Amygdala (tissue), 56 donors: ENCODE measurements at regions not wholly inside any gene's neighbourhood (a gene's known extent, or its start where the extent isn't known, plus 50 kb on each side); places are given as distances from the start of the nearest gene placed in this dataset.
"Not testable (repeated sequence)": the region's sequence is repeated elsewhere in the genome, so short reads cannot be mapped to it uniquely, and the experiment has no call there.

Experiments
- DNase-seq, 56 donors: peaks; one replicate each; lab custom pipeline; 2025; lab: John Stamatoyannopoulos, UW

- no peak for DNase-seq
Measured at GRCh38 chr11:130526846-130527245, 78.4 kb downstream of the ADAMTS15 start.

GRCh38 chr11:130527636-130528297 lies 79.3 kb downstream of the ADAMTS15 start:
- DNase-seq, result peak in 1 of 56 donors; percentile 12

- no peak for DNase-seq
Measured at GRCh38 chr11:130528298-130529261, 80.1 kb downstream of the ADAMTS15 start.

- DNase-seq, result no peak
Measured at GRCh38 chr11:130529366-130529765, 80.9 kb downstream of the ADAMTS15 start.

GRCh38 chr11:130531061-130531460 lies 82.6 kb downstream of the ADAMTS15 start:
- no peak for DNase-seq

- no peak for DNase-seq
Measured at GRCh38 chr11:130533113-130533798, 84.8 kb downstream of the ADAMTS15 start.

GRCh38 chr11:130533871-130534270 lies 85.4 kb downstream of the ADAMTS15 start:
- no peak for DNase-seq

- DNase-seq, result no peak
Measured at GRCh38 chr11:130534551-130534950, 86.1 kb downstream of the ADAMTS15 start.

GRCh38 chr11:130535520-130535919 lies 87.1 kb downstream of the ADAMTS15 start:
- DNase-seq, result no peak

GRCh38 chr11:130536106-130537040 lies 87.9 kb downstream of the ADAMTS15 start:
- no peak for DNase-seq

GRCh38 chr11:130539680-130540079 lies 91.2 kb downstream of the ADAMTS15 start:
- not testable (repeated sequence) for DNase-seq

- DNase-seq, result no peak
Measured at GRCh38 chr11:130544266-130544665, 95.8 kb downstream of the ADAMTS15 start.

GRCh38 chr11:130545449-130546072 lies 97.1 kb downstream of the ADAMTS15 start:
- no peak for DNase-seq

- no peak for DNase-seq
Measured at GRCh38 chr11:130546438-130546837, 98.0 kb downstream of the ADAMTS15 start.

GRCh38 chr11:130546901-130547694 lies 98.7 kb downstream of the ADAMTS15 start:
- DNase-seq, result no peak

- no peak for DNase-seq
Measured at GRCh38 chr11:130547761-130548490, 99.5 kb downstream of the ADAMTS15 start.

GRCh38 chr11:130548491-130548833 lies 100.0 kb downstream of the ADAMTS15 start:
- DNase-seq, result no peak

GRCh38 chr11:130549393-130549999 lies 101.1 kb downstream of the ADAMTS15 start:
- no peak for DNase-seq
